HFF-Myc (cell line): ENCODE measurements at regions not wholly inside any gene's neighbourhood (a gene's known extent, or its start where the extent isn't known, plus 50 kb on each side); places are given as distances from the start of the nearest gene placed in this dataset.

Experiments
- DNase-seq: peaks from one replicate; pipeline ENCODE4 v3.0.0-alpha.2; 2011; ENCODE audit warnings: low read depth; ENCODE audit errors: extremely low read depth
- H3K4me3 ChIP-seq: replicated peaks from 2 replicates; pipeline ENCODE4 v1.5.1; 2011; ENCODE audit warnings: low read depth, mild to moderate bottlenecking, control low read depth, low read length
- CTCF ChIP-seq: IDR thresholded peaks from 2 replicates; pipeline ENCODE4 v1.5.1; 2012; ENCODE audit warnings: mild to moderate bottlenecking, low read depth, low read length, control low read depth; ENCODE audit errors: missing control alignments

- H3K4me3 ChIP-seq: no peak overlapping the region
- DNase-seq: no peak
- TF ChIP-seq CTCF: no peak
These were observed 640.4 kb downstream of the USP25 start for GRCh38 chr21:16370186-16370585.

- TF ChIP-seq CTCF: no peak
- no peak for DNase-seq
- H3K4me3 ChIP-seq: no peak overlapping the region
These were observed 642.8 kb downstream of the USP25 start for GRCh38 chr21:16372586-16372985.

GRCh38 chr21:16376673-16377072 is 646.9 kb downstream of the USP25 start:
- DNase-seq: no peak
- H3K4me3 ChIP-seq: no peak overlapping the region
- TF ChIP-seq CTCF: no peak

- TF ChIP-seq CTCF: no peak
- no peak overlapping the region for H3K4me3 ChIP-seq
- no peak for DNase-seq
These were observed 647.4 kb downstream of the USP25 start for GRCh38 chr21:16377120-16377658.

GRCh38 chr21:16377857-16378256 is 648.1 kb downstream of the USP25 start:
- no peak for TF ChIP-seq CTCF

GRCh38 chr21:16378525-16378924 is 648.7 kb downstream of the USP25 start:
- H3K4me3 ChIP-seq: no peak overlapping the region
- no peak for TF ChIP-seq CTCF
- no peak for DNase-seq

More at GRCh38 chr21:16377857-16378256, 648.1 kb downstream of the USP25 start:
- H3K4me3 ChIP-seq: no peak overlapping the region
- no peak for DNase-seq

- no peak overlapping the region for H3K4me3 ChIP-seq
- DNase-seq: no peak
- TF ChIP-seq CTCF: no peak
These were observed 658.5 kb downstream of the USP25 start for GRCh38 chr21:16388291-16388690.
